Upper lobe of left lung (tissue), 4 donors: ENCODE measurements at regions not wholly inside any gene's neighbourhood (a gene's known extent, or its start where the extent isn't known, plus 50 kb on each side); places are given as distances from the start of the nearest gene placed in this dataset.

ENCODE experiments used
- POLR2A ChIP-seq, 4 donors: fragments of 450-650 bp; IDR thresholded peaks; one replicate each; pipeline ENCODE4 v1.5.1; 2016 to 2017; ENCODE audit warnings: antibody characterized with exemption in 4 of 4, mild to moderate bottlenecking in 2 of 4
- POLR2AphosphoS5 ChIP-seq, 2 donors: sonication (generic); formaldehyde crosslinking; IDR thresholded peaks; one replicate each; pipeline ENCODE4 v1.5.1; 2017; ENCODE audit warnings: antibody characterized with exemption in 2 of 2
- TF ChIP-seq, protein P1 (sequence below), 6 experiments: fragments of 450-650 bp in 4 of 6; fragments of 200-600 bp in 2 of 6; sonication (generic) in 2 of 6; IDR thresholded peaks; one replicate each; pipeline ENCODE4 v1.5.1; 2016 to 2019; ENCODE audit warnings: antibody characterized with exemption in 6 of 6

DNA sequence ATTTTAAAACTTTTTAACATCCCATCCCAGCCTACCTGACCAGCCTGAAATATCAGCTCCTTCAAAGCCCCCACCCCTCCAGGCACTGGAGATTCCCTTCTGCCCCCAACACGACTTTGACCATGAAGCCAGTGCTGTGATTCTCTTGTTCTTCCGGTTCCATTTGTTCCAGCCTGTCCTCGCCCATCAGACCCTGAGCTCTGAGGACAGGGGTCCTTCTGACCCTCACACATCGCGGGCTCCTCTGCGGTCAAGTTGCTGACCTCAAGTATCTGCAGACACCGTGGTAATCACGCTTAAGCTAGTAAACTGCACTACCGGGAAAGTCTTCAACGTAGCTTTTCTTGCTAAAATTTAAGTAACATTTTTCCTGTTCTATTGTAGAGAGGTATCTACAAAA is 282.2 kb upstream of the SALL3 start:
- TF ChIP-seq, protein P1, sequence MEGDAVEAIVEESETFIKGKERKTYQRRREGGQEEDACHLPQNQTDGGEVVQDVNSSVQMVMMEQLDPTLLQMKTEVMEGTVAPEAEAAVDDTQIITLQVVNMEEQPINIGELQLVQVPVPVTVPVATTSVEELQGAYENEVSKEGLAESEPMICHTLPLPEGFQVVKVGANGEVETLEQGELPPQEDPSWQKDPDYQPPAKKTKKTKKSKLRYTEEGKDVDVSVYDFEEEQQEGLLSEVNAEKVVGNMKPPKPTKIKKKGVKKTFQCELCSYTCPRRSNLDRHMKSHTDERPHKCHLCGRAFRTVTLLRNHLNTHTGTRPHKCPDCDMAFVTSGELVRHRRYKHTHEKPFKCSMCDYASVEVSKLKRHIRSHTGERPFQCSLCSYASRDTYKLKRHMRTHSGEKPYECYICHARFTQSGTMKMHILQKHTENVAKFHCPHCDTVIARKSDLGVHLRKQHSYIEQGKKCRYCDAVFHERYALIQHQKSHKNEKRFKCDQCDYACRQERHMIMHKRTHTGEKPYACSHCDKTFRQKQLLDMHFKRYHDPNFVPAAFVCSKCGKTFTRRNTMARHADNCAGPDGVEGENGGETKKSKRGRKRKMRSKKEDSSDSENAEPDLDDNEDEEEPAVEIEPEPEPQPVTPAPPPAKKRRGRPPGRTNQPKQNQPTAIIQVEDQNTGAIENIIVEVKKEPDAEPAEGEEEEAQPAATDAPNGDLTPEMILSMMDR (IDR thresholded peaks at IDR 0.05) = no peak
- TF ChIP-seq POLR2A (IDR thresholded peaks at IDR 0.05) (no peak), POLR2AphosphoS5 (IDR thresholded peaks at IDR 0.05) (no peak)
